B cell (primary cell): ENCODE measurements at regions not wholly inside any gene's neighbourhood (a gene's known extent, or its start where the extent isn't known, plus 50 kb on each side); places are given as distances from the start of the nearest gene placed in this dataset.

Experiments
- ATAC-seq: fragments of 200-7000 bp; cut with Tn5 transposase; one replicate; pipeline ENCODE4 v1.10.0; 2021; ENCODE audit warnings: low read depth, mild to moderate bottlenecking, moderate number of reproducible peaks, moderate library complexity
- CTCF ChIA-PET: fragments of 350-600 bp; sonication (Branson Sonifier 250); formaldehyde crosslinking; loops from one replicate; lab custom pipeline; 2021; ENCODE audit warnings: antibody characterized with exemption, inconsistent platforms; lab: Charles Lee
- POLR2A ChIA-PET: fragments of 350-600 bp; sonication (Branson Sonifier 250); formaldehyde crosslinking; loops from one replicate; lab custom pipeline; 2021; ENCODE audit warnings: antibody characterized with exemption; lab: Charles Lee
- DNase-seq: peaks from one replicate; pipeline ENCODE4 v3.0.0; 2013
- H2AFZ ChIP-seq: 2 replicates; pipeline ENCODE4 v1.6.1; 2012; ENCODE audit warnings: mild to moderate bottlenecking, low read depth, low read length; ENCODE audit not compliant: insufficient read depth, poor library complexity, severe bottlenecking
- H3K27ac ChIP-seq, 2 donors: 1 replicate in 1 of 2; 2 replicates in 1 of 2; pipeline ENCODE4 v1.5.1; 2012 to 2013; ENCODE audit warnings: low read length in 2 of 2, mild to moderate bottlenecking in 2 of 2, moderate library complexity in 1 of 2
- H3K27me3 ChIP-seq, 4 experiments: fragments of 200-600 bp in 1 of 4; sonication (generic) in 1 of 4; replicated peaks in 1 of 4; 1 replicate in 2 of 4; 2 replicates in 2 of 4; pipeline versions ENCODE4 v1.6.1 to v1.7.0; 2013 to 2016; ENCODE audit warnings: low read length in 3 of 4, mild to moderate bottlenecking in 2 of 4, mixed read lengths in 1 of 4, moderate library complexity in 1 of 4; ENCODE audit not compliant: insufficient read depth in 4 of 4, control insufficient read depth in 3 of 4; ENCODE audit errors: control extremely low read depth in 1 of 4
- H3K36me3 ChIP-seq, 2 experiments: replicated peaks in 1 of 2; 1 replicate in 1 of 2; 2 replicates in 1 of 2; pipeline versions ENCODE4 v1.6.1 to v1.7.1; 2013; ENCODE audit warnings: low read length in 1 of 2; ENCODE audit not compliant: insufficient read depth in 2 of 2, control insufficient read depth in 1 of 2; ENCODE audit errors: control extremely low read depth in 1 of 2, extremely low read depth in 1 of 2
- H3K4me1 ChIP-seq, 2 donors: fragments of 200-600 bp in 1 of 2; sonication (generic) in 1 of 2; 1 replicate in 1 of 2; 2 replicates in 1 of 2; pipeline versions ENCODE4 v1.5.1 to v1.6.1; 2013 to 2017; ENCODE audit warnings: low read length in 2 of 2; ENCODE audit not compliant: control insufficient read depth in 2 of 2, insufficient read depth in 2 of 2
- H3K4me2 ChIP-seq: replicated peaks from 2 replicates; pipeline ENCODE3; 2012; ENCODE audit warnings: mild to moderate bottlenecking, low read depth, low read length; ENCODE audit not compliant: poor library complexity, severe bottlenecking
- H3K4me3 ChIP-seq, 5 experiments: fragments of 200-600 bp in 1 of 5; sonication (generic) in 1 of 5; 1 replicate in 3 of 5; 2 replicates in 2 of 5; pipeline versions ENCODE4 v1.5.1 to v1.7.0; 2011 to 2016; ENCODE audit warnings: low read length in 4 of 5, mild to moderate bottlenecking in 4 of 5, low read depth in 2 of 5, control low read depth in 1 of 5, moderate library complexity in 1 of 5; ENCODE audit not compliant: insufficient read depth in 1 of 5; ENCODE audit errors: control extremely low read depth in 1 of 5, extremely low read depth in 1 of 5
- H3K79me2 ChIP-seq: fragments of 200-600 bp; sonication (generic); one replicate; pipeline ENCODE4 v1.6.0; 2016; ENCODE audit warnings: low read length; ENCODE audit not compliant: control insufficient read depth, insufficient read depth
- H3K9ac ChIP-seq: fragments of 200-600 bp; sonication (generic); 2 replicates; pipeline ENCODE4 v1.6.1; 2017; ENCODE audit warnings: mild to moderate bottlenecking, low read length, moderate library complexity
- H3K9me3 ChIP-seq, 3 donors: one replicate each; pipeline versions ENCODE4 v1.6.1 to v1.7.1; 2013; ENCODE audit warnings: low read length in 2 of 3; ENCODE audit not compliant: control insufficient read depth in 2 of 3, insufficient read depth in 1 of 3; ENCODE audit errors: control extremely low read depth in 1 of 3
- H4K20me1 ChIP-seq: 2 replicates; pipeline ENCODE4 v1.6.0; 2012; ENCODE audit warnings: mild to moderate bottlenecking, low read length; ENCODE audit not compliant: insufficient read depth, control insufficient read depth, poor library complexity, severe bottlenecking
- H3K27ac Mint-ChIP-seq: one replicate; pipeline ENCODE4 v1.8.0; 2021; ENCODE audit warnings: mixed read lengths
- H3K27me3 Mint-ChIP-seq: one replicate; pipeline ENCODE4 v1.8.0; 2021; ENCODE audit warnings: mixed read lengths
- H3K4me1 Mint-ChIP-seq: one replicate; pipeline ENCODE4 v1.8.0; 2021; ENCODE audit warnings: mixed read lengths
- H3K4me3 Mint-ChIP-seq: one replicate; pipeline ENCODE4 v1.8.0; 2021; ENCODE audit warnings: mixed read lengths
- H3K9me3 Mint-ChIP-seq: one replicate; pipeline ENCODE4 v1.8.0; 2022; ENCODE audit warnings: mixed read lengths; ENCODE audit not compliant: insufficient read depth
- EZH2 ChIP-seq: IDR thresholded peaks from 2 replicates; pipeline ENCODE4 v1.6.1; 2012; ENCODE audit warnings: borderline replicate concordance, low read depth, mild to moderate bottlenecking, moderate library complexity, low read length; ENCODE audit not compliant: insufficient read depth, poor library complexity, severe bottlenecking
- WGBS: methylation state at CpG from one replicate; pipeline ENCODE4 v1.1.5; 2013; ENCODE audit warnings: missing lambda C conversion rate; ENCODE audit not compliant: insufficient coverage; 5-methylcytosine and 5-hydroxymethylcytosine counted together
- intact Hi-C: fragments of 100-400 bp; cut with micrococcal nuclease; formaldehyde crosslinking; loops from one replicate; pipeline ENCODE4 v1.10.0; 2022
- TF ChIP-seq, protein P1 (sequence below): fragments of 200-600 bp; IDR thresholded peaks from one replicate; pipeline ENCODE4 v1.8.0; 2022; ENCODE audit warnings: antibody characterized with exemption, mild to moderate bottlenecking

DNA sequence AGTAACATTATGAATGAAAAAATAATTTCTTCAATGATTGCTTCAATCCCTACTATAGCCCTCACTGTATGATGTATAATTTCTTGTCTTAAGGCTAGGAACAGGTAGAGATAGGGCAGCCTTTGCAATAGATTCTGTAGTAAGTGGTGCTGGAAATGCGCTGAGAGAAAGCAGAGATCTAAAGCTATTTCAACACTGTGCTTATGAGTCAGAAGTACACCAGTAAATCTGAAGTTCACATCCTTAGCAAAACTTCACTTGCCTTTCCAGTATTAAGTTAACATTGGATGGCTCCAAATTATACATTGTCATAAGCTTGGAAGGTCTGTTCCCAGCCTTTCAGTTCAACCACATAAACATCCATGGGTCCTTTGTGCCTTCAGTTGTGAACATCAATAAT lies 178.2 kb upstream of the EPHA4 start:
- H3K9me3 Mint-ChIP-seq = no peaks in the 10 kb centered on the region
- Histone ChIP-seq H3K4me2 (no peak overlapping the region), H3K4me1 (no peaks in the 10 kb centered on the region), H3K36me3 (no peaks in the 10 kb centered on the region), H3K9ac (no peak overlapping the region), H3K4me3 (no peak overlapping the region), H3K27ac (no peak overlapping the region), H2AFZ (no peak overlapping the region), H3K9me3 (no peaks in the 10 kb centered on the region), H4K20me1 (no peaks in the 10 kb centered on the region), H3K79me2 (no peaks in the 10 kb centered on the region), H3K27me3 (no peaks in the 10 kb centered on the region)
- DNase-seq (no peak), ATAC-seq (no peak)
- POLR2A ChIA-PET = no interaction called here
- H3K4me3 Mint-ChIP-seq = no peak overlapping the region
- CTCF ChIA-PET = no interaction called here
- H3K27me3 Mint-ChIP-seq = no peaks in the 10 kb centered on the region
- H3K27ac Mint-ChIP-seq = no peak overlapping the region
- H3K4me1 Mint-ChIP-seq = no peaks in the 10 kb centered on the region
- intact Hi-C loops = no loop called here
- no CpG with 5 or more reads among the region's 1 CpG for WGBS
- TF ChIP-seq EZH2 = no peak
- TF ChIP-seq, protein P1, sequence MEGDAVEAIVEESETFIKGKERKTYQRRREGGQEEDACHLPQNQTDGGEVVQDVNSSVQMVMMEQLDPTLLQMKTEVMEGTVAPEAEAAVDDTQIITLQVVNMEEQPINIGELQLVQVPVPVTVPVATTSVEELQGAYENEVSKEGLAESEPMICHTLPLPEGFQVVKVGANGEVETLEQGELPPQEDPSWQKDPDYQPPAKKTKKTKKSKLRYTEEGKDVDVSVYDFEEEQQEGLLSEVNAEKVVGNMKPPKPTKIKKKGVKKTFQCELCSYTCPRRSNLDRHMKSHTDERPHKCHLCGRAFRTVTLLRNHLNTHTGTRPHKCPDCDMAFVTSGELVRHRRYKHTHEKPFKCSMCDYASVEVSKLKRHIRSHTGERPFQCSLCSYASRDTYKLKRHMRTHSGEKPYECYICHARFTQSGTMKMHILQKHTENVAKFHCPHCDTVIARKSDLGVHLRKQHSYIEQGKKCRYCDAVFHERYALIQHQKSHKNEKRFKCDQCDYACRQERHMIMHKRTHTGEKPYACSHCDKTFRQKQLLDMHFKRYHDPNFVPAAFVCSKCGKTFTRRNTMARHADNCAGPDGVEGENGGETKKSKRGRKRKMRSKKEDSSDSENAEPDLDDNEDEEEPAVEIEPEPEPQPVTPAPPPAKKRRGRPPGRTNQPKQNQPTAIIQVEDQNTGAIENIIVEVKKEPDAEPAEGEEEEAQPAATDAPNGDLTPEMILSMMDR = no peak

DNA sequence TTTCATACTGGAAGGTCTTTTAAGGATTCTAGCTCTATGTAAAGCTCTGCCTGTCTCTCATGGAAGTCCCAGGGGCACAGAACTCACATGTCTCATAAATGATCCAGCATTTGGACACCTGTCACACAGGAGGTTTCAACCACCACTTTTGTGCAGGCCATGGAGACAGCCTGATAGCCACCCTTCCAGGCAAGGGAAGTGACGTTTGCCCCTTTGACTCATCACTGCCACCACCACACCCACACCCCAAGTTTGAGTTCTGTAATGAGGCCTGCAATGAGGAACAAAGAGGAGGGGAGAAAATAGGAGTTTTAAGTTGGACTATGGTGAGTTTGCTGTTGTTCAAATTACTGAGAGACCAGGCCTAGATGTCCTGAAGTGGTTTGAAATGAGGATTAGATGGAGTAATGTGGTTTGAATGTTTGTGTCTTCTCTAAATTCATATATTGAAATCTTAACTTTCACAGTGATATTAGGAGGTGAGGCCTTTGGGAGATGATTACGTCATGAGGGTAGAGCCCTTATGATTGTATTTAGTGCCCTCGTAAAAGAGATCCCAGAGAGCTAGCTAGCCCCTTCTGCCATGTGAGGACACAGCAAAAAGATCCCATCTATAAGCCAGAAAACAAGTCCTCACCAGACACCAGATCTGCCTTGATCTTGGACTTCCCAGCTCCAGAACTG lies 175.3 kb upstream of the EPHA4 start:
- ATAC-seq (no peak), DNase-seq (no peak)
- Mint-ChIP-seq H3K4me3 (no peak overlapping the region), H3K27ac (no peak overlapping the region), H3K9me3 (no peaks in the 10 kb centered on the region), H3K4me1 (no peaks in the 10 kb centered on the region), H3K27me3 (no peaks in the 10 kb centered on the region)
- intact Hi-C loops = no loop called here
- no peaks in the 10 kb centered on the region for H3K79me2 ChIP-seq
- POLR2A ChIA-PET = no interaction called here
- H3K27me3 ChIP-seq = no peaks in the 10 kb centered on the region
- H2AFZ ChIP-seq = no peak overlapping the region
- no peak overlapping the region for H3K27ac ChIP-seq
- CTCF ChIA-PET = no interaction called here
- H3K9ac ChIP-seq = no peak overlapping the region
- no peak overlapping the region for H3K4me2 ChIP-seq
- H3K36me3 ChIP-seq = no peaks in the 10 kb centered on the region
- no peaks in the 10 kb centered on the region for H3K9me3 ChIP-seq
- no peak overlapping the region for H3K4me3 ChIP-seq
- no peaks in the 10 kb centered on the region for H4K20me1 ChIP-seq
- no CpG with 5 or more reads among the region's 3 CpGs for WGBS
- TF ChIP-seq, protein P1 = no peak
- TF ChIP-seq EZH2 = no peak
- H3K4me1 ChIP-seq = no peaks in the 10 kb centered on the region
